ENCODE measurements at regions not wholly inside any gene's neighbourhood (a gene's known extent, or its start where the extent isn't known, plus 50 kb on each side); places are given as distances from the start of the nearest gene placed in this dataset.

GRCh38 chr2:129436809-129437208, 542.7 kb upstream of the RAB6C start:
- no peak for DNase-seq

GRCh38 chr2:129437725-129438124, 541.7 kb upstream of the RAB6C start:
- no peak for DNase-seq

- no peak for DNase-seq
Measured at GRCh38 chr2:129438501-129439057, 540.9 kb upstream of the RAB6C start.

- DNase-seq, result no peak
Measured at GRCh38 chr2:129439406-129440302, 539.8 kb upstream of the RAB6C start.

GRCh38 chr2:129441610-129442009, 537.9 kb upstream of the RAB6C start:
- no peak for DNase-seq

GRCh38 chr2:129443235-129443864, 536.1 kb upstream of the RAB6C start:
- no peak for DNase-seq

- DNase-seq, result no peak
Measured at GRCh38 chr2:129443865-129444739, 535.4 kb upstream of the RAB6C start.

GRCh38 chr2:129444751-129445150, 534.7 kb upstream of the RAB6C start:
- DNase-seq, result no peak

- DNase-seq, result no peak
Measured at GRCh38 chr2:129456691-129457090, 522.8 kb upstream of the RAB6C start.

GRCh38 chr2:129457277-129457818, 522.1 kb upstream of the RAB6C start:
- DNase-seq, result no peak

GRCh38 chr2:129458006-129458405, 521.5 kb upstream of the RAB6C start:
- DNase-seq, result no peak

- no peak for DNase-seq
Measured at GRCh38 chr2:129458436-129458835, 521.0 kb upstream of the RAB6C start.

GRCh38 chr2:129459200-129459876, 520.1 kb upstream of the RAB6C start:
- DNase-seq, result no peak

- DNase-seq, result no peak
Measured at GRCh38 chr2:129459881-129460280, 519.6 kb upstream of the RAB6C start.

GRCh38 chr2:129460299-129461198, 518.9 kb upstream of the RAB6C start:
- DNase-seq, result no peak

GRCh38 chr2:129462349-129462748, 517.1 kb upstream of the RAB6C start:
- DNase-seq, result no peak

GRCh38 chr2:129462967-129463366, 516.5 kb upstream of the RAB6C start:
- no peak for DNase-seq

- no peak for DNase-seq
Measured at GRCh38 chr2:129464036-129464435, 515.4 kb upstream of the RAB6C start.

GRCh38 chr2:129464631-129465030, 514.8 kb upstream of the RAB6C start:
- DNase-seq, result no peak

- no peak for DNase-seq
Measured at GRCh38 chr2:129465045-129465444, 514.4 kb upstream of the RAB6C start.

GRCh38 chr2:129466389-129466788, 513.1 kb upstream of the RAB6C start:
- no peak for DNase-seq

Measured in NCI-H345 (cell line).